AG04449 (cell line): ENCODE measurements at regions not wholly inside any gene's neighbourhood (a gene's known extent, or its start where the extent isn't known, plus 50 kb on each side); places are given as distances from the start of the nearest gene placed in this dataset.

ENCODE experiments used
- CTCF ChIA-PET: fragments of 350-600 bp; formaldehyde crosslinking; extraction: SDS; loops from one replicate; lab custom pipeline; 2021; ENCODE audit warnings: antibody characterized with exemption; lab: Yijun Ruan, JAX
- POLR2A ChIA-PET: fragments of 400-600, 350-600 bp; formaldehyde crosslinking; extraction: SDS; loops from one replicate; lab custom pipeline; 2020; ENCODE audit warnings: antibody characterized with exemption, inconsistent platforms; lab: Yijun Ruan, JAX
- DNase-seq: peaks from one replicate; pipeline ENCODE4 v3.0.0-alpha.2; 2010; ENCODE audit warnings: low read depth, low spot score
- H3K4me3 ChIP-seq: 2 replicates; pipeline ENCODE4 v1.5.1; 2011; ENCODE audit warnings: low read depth, mild to moderate bottlenecking, control low read depth, low read length
- TF ChIP-seq, protein P1 (sequence below): IDR thresholded peaks from one replicate; pipeline ENCODE4 v1.5.1; 2011; ENCODE audit warnings: mild to moderate bottlenecking, moderate library complexity, low read length, control low read depth, inconsistent platforms; ENCODE audit not compliant: insufficient read depth; ENCODE audit errors: missing control alignments

DNA sequence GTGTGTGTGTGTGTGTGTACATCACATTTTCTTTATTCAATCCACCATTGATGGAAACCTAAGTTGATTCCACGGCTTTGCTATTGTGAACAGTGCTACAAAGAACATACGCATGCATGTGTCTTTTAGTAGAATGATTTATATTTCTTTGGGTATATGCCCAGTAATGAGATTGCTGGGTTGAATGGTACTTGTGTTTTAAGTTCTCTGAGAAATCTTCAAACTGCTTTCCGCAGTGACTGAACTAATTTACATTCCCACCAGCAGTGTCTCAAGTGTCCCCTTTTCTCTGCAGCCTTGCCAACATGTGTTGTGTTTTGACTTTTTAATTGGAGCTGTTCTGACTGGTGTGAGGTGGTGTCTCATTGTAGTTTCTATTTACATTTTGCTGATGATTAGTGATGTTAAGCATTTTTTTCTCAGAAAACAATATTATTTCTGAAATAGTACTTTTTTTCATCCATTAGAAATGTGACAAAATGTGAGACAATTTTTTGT lies 769.7 kb downstream of the TAF11L14 start:
- CTCF ChIA-PET: no interaction called here
- TF ChIP-seq, protein P1, sequence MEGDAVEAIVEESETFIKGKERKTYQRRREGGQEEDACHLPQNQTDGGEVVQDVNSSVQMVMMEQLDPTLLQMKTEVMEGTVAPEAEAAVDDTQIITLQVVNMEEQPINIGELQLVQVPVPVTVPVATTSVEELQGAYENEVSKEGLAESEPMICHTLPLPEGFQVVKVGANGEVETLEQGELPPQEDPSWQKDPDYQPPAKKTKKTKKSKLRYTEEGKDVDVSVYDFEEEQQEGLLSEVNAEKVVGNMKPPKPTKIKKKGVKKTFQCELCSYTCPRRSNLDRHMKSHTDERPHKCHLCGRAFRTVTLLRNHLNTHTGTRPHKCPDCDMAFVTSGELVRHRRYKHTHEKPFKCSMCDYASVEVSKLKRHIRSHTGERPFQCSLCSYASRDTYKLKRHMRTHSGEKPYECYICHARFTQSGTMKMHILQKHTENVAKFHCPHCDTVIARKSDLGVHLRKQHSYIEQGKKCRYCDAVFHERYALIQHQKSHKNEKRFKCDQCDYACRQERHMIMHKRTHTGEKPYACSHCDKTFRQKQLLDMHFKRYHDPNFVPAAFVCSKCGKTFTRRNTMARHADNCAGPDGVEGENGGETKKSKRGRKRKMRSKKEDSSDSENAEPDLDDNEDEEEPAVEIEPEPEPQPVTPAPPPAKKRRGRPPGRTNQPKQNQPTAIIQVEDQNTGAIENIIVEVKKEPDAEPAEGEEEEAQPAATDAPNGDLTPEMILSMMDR: no peak
- POLR2A ChIA-PET: no interaction called here
- DNase-seq: no peak
- H3K4me3 ChIP-seq: no peak overlapping the region

DNA sequence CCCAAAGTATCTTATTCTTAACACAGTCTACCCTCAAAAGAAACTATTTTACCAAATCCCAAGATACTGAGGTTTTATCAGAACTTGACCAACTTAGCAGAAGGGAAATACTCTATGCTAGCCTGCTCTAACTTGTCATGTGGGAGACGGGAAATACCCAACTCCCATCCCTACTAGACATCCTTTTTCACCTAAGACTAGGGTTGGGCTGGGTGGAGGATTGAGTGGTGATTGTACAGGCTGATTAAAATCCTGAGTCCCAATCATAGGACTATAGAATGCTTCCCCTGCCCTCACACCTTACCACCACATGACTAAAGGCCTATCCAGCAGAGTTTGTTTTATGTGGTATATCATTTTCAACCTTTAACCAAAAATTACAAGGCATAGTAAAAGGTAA lies 786.5 kb downstream of the TAF11L14 start:
- TF ChIP-seq, protein P1: no peak
- ChIA-PET POLR2A (no interaction called here), CTCF (no interaction called here)

DNA sequence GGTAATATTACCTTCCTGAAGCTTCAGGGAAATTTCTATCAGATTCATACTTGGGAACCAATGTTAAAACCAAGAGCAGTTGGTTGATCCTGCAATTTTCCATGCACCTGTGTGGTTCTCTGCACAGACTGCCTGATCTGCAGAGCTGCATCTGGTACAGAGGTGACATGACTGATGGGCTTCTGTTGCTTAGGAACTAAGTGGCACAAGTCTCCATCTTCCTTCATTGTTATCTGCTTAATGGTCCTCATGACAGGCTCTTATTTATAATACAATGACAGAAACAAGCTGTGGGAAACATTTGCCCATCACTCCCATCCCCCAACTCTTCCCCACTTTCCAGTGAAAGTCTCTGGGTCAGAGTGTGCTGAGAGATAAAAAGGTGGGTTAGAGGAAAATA lies 799.1 kb downstream of the TAF11L14 start:
- CTCF ChIA-PET: no interaction called here
- TF ChIP-seq, protein P1: no peak

More for the DNA sequence above, 786.5 kb downstream of the TAF11L14 start:
- DNase-seq: no peak
- no peak overlapping the region for H3K4me3 ChIP-seq

DNA sequence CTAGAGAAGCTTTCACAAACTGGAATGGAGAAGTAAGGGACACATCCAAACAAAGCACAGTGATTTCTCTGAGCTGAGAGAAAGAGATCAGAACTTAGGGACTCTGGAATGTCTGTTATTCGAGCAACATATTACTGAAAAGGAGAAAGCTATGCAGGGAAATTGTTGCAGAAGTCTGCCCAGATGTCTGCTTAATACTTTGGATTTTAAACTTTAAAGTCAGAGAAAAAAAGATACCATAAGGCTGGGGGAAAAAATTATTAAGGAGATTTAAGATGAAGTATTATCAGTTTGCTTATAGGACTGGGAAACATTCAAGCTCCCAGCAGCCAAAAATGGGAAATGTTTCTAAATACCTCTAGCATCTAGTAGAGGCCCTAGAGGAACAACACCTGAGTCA lies 803.9 kb downstream of the TAF11L14 start:
- ChIA-PET CTCF (no interaction called here), POLR2A (no interaction called here)
- H3K4me3 ChIP-seq: no peak overlapping the region
- TF ChIP-seq, protein P1: no peak
- no peak for DNase-seq

More for the DNA sequence above, 799.1 kb downstream of the TAF11L14 start:
- H3K4me3 ChIP-seq: no peak overlapping the region
- no peak for DNase-seq
- POLR2A ChIA-PET: no interaction called here

DNA sequence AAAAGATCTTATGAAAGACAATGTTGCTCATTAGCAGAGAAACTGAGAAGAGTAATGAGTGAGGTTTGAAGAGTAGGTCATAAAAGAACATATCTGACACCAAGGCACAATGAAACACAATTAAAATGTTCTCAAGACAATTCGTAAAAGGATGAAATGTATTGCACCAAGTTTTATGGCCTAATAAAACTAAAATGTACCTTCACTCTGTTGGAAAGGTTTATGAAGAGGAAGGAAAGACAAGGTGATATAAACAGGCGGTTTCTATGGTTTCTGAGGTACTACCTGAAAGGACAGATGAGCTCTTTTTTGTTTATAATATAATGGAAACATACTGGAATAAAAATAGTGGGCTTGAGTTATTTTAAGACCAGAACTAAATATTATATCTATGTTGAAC lies 821.3 kb downstream of the TAF11L14 start:
- no peak for DNase-seq
- CTCF ChIA-PET: no interaction called here
- TF ChIP-seq, protein P1: no peak
- POLR2A ChIA-PET: no interaction called here
- no peak overlapping the region for H3K4me3 ChIP-seq

DNA sequence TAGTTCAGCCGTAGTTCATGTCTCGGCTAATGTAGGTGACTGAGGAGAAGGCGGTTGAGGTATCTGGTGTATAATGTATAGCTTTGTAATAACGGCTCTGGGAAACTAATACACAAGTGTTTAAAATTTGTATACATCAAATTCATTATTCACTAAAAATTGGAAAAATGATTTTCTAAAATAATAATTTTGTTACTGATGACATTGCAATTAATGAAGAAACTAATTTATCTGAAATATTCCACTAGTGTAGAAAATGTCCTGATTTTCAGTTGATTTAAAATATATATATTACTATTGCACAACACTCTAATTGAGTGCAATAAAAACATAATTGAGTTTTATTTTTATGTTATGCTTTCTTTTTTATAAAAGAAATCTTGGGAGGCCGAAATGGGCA lies 823.0 kb downstream of the TAF11L14 start:
- TF ChIP-seq, protein P1: no peak
- ChIA-PET POLR2A (no interaction called here), CTCF (no interaction called here)
- no peak for DNase-seq
- no peak overlapping the region for H3K4me3 ChIP-seq
